HUES6 (cell line): ENCODE measurements at regions not wholly inside any gene's neighbourhood (a gene's known extent, or its start where the extent isn't known, plus 50 kb on each side); places are given as distances from the start of the nearest gene placed in this dataset.

Experiments
- H3K27ac ChIP-seq: 2 replicates; pipeline ENCODE4 v1.7.0; 2013; ENCODE audit warnings: low read depth, mild to moderate bottlenecking, low read length, inconsistent platforms
- H3K27me3 ChIP-seq: 2 replicates; pipeline ENCODE4 v1.6.1; 2013; ENCODE audit warnings: low read length; ENCODE audit not compliant: control insufficient read depth, insufficient read depth
- H3K36me3 ChIP-seq: 2 replicates; pipeline ENCODE4 v1.6.1; 2013; ENCODE audit warnings: low read length; ENCODE audit not compliant: control insufficient read depth, insufficient read depth
- H3K4me1 ChIP-seq: 2 replicates; pipeline ENCODE4 v1.6.1; 2013; ENCODE audit warnings: low read length; ENCODE audit not compliant: control insufficient read depth, insufficient read depth
- H3K4me3 ChIP-seq: 2 replicates; pipeline ENCODE4 v1.5.1; 2013; ENCODE audit warnings: low read depth, low read length
- H3K9ac ChIP-seq: one replicate; pipeline ENCODE4 v1.6.1; 2013; ENCODE audit warnings: mild to moderate bottlenecking, low read length
- H3K9me3 ChIP-seq: 2 replicates; pipeline ENCODE4 v1.6.1; 2013; ENCODE audit warnings: low read depth, low read length; ENCODE audit not compliant: control insufficient read depth, insufficient read depth

- Histone ChIP-seq H3K9me3 (0 out of 2 replicates have a peak, but pooled peaks cover 4% of the 10 kb centered on the region), H3K4me1 (no peaks in the 10 kb centered on the region), H3K36me3 (no peaks in the 10 kb centered on the region), H3K27ac (no peak overlapping the region), H3K4me3 (no peak overlapping the region), H3K9ac (no peak overlapping the region), H3K27me3 (no peaks in the 10 kb centered on the region)
Measured at GRCh38 chr15:95108673-95109072, 877.3 kb downstream of the MCTP2 start.

- H3K9ac ChIP-seq: no peak overlapping the region
- no peaks in the 10 kb centered on the region for H3K36me3 ChIP-seq
- H3K9me3 ChIP-seq: 0 out of 2 replicates have a peak, but pooled peaks cover 4% of the 10 kb centered on the region
- no peaks in the 10 kb centered on the region for H3K4me1 ChIP-seq
- H3K4me3 ChIP-seq: no peak overlapping the region
- H3K27me3 ChIP-seq: no peaks in the 10 kb centered on the region
- H3K27ac ChIP-seq: no peak overlapping the region
Measured at GRCh38 chr15:95111969-95112368, 880.6 kb downstream of the MCTP2 start.

GRCh38 chr15:95113041-95113440 is 881.7 kb downstream of the MCTP2 start:
- H3K27me3 ChIP-seq: no peaks in the 10 kb centered on the region
- H3K9me3 ChIP-seq: 0 out of 2 replicates have a peak, but pooled peaks cover 4% of the 10 kb centered on the region
- no peak overlapping the region for H3K4me3 ChIP-seq
- H3K36me3 ChIP-seq: no peaks in the 10 kb centered on the region
- H3K9ac ChIP-seq: no peak overlapping the region
- no peak overlapping the region for H3K27ac ChIP-seq
- H3K4me1 ChIP-seq: no peaks in the 10 kb centered on the region

GRCh38 chr15:95119041-95119610 is 887.8 kb downstream of the MCTP2 start:
- Histone ChIP-seq H3K27me3 (no peaks in the 10 kb centered on the region), H3K27ac (no peak overlapping the region), H3K4me1 (no peaks in the 10 kb centered on the region), H3K9me3 (no peaks in the 10 kb centered on the region), H3K9ac (no peak overlapping the region), H3K4me3 (no peak overlapping the region), H3K36me3 (no peaks in the 10 kb centered on the region)

- H3K27me3 ChIP-seq: no peaks in the 10 kb centered on the region
- H3K27ac ChIP-seq: no peak overlapping the region
- no peaks in the 10 kb centered on the region for H3K4me1 ChIP-seq
Measured at GRCh38 chr15:95120595-95120994, 889.2 kb downstream of the MCTP2 start.

GRCh38 chr15:95121191-95121590 is 889.8 kb downstream of the MCTP2 start:
- Histone ChIP-seq H3K9me3 (no peaks in the 10 kb centered on the region), H3K36me3 (no peaks in the 10 kb centered on the region), H3K27me3 (no peaks in the 10 kb centered on the region), H3K9ac (no peak overlapping the region), H3K4me1 (no peaks in the 10 kb centered on the region), H3K27ac (no peak overlapping the region), H3K4me3 (no peak overlapping the region)

More at GRCh38 chr15:95120595-95120994, 889.2 kb downstream of the MCTP2 start:
- no peaks in the 10 kb centered on the region for H3K9me3 ChIP-seq
- H3K9ac ChIP-seq: no peak overlapping the region
- no peaks in the 10 kb centered on the region for H3K36me3 ChIP-seq
- H3K4me3 ChIP-seq: no peak overlapping the region

- Histone ChIP-seq H3K4me3 (no peak overlapping the region), H3K9ac (no peak overlapping the region), H3K9me3 (no peaks in the 10 kb centered on the region), H3K36me3 (no peaks in the 10 kb centered on the region), H3K27me3 (no peaks in the 10 kb centered on the region), H3K27ac (no peak overlapping the region), H3K4me1 (peaks cover 14% of the 10 kb centered on the region)
Measured at GRCh38 chr15:95125803-95126202, 894.4 kb downstream of the MCTP2 start.

GRCh38 chr15:95127356-95127755 is 896.0 kb downstream of the MCTP2 start:
- H3K4me3 ChIP-seq: no peak overlapping the region
- H3K36me3 ChIP-seq: no peaks in the 10 kb centered on the region
- H3K4me1 ChIP-seq: peaks cover 14% of the 10 kb centered on the region
- peak overlapping the region; percentile 12 for H3K9ac ChIP-seq
- H3K9me3 ChIP-seq: no peaks in the 10 kb centered on the region
- no peak overlapping the region for H3K27ac ChIP-seq
- H3K27me3 ChIP-seq: no peaks in the 10 kb centered on the region

- no peaks in the 10 kb centered on the region for H3K9me3 ChIP-seq
- no peak overlapping the region for H3K4me3 ChIP-seq
- H3K4me1 ChIP-seq: peaks cover 14% of the 10 kb centered on the region
- no peak overlapping the region for H3K27ac ChIP-seq
- H3K27me3 ChIP-seq: no peaks in the 10 kb centered on the region
- H3K9ac ChIP-seq: no peak overlapping the region
- no peaks in the 10 kb centered on the region for H3K36me3 ChIP-seq
Measured at GRCh38 chr15:95129574-95129973, 898.2 kb downstream of the MCTP2 start.

- H3K9ac ChIP-seq: no peak overlapping the region
- no peak overlapping the region for H3K4me3 ChIP-seq
- no peaks in the 10 kb centered on the region for H3K27me3 ChIP-seq
- no peak overlapping the region for H3K27ac ChIP-seq
- peaks cover 14% of the 10 kb centered on the region for H3K4me1 ChIP-seq
- no peaks in the 10 kb centered on the region for H3K9me3 ChIP-seq
- H3K36me3 ChIP-seq: no peaks in the 10 kb centered on the region
Measured at GRCh38 chr15:95131131-95131556, 899.8 kb downstream of the MCTP2 start.

GRCh38 chr15:95132774-95133173 is 901.4 kb downstream of the MCTP2 start:
- H3K27me3 ChIP-seq: no peaks in the 10 kb centered on the region
- no peak overlapping the region for H3K9ac ChIP-seq

More at GRCh38 chr15:95132774-95133173, 901.4 kb downstream of the MCTP2 start:
- no peak overlapping the region for H3K27ac ChIP-seq
- H3K36me3 ChIP-seq: no peaks in the 10 kb centered on the region
- H3K4me3 ChIP-seq: no peak overlapping the region
- no peaks in the 10 kb centered on the region for H3K9me3 ChIP-seq
- peaks cover 10% of the 10 kb centered on the region for H3K4me1 ChIP-seq
